GM18498 (cell line): ENCODE measurements at regions not wholly inside any gene's neighbourhood (a gene's known extent, or its start where the extent isn't known, plus 50 kb on each side); places are given as distances from the start of the nearest gene placed in this dataset.

Experiments
- ATAC-seq: cut with Tn5 transposase; IDR thresholded peaks from one replicate; pipeline ENCODE4 v1.9.1; 2021; ENCODE audit warnings: mild to moderate bottlenecking, moderate library complexity; ENCODE audit not compliant: unreplicated experiment

DNA sequence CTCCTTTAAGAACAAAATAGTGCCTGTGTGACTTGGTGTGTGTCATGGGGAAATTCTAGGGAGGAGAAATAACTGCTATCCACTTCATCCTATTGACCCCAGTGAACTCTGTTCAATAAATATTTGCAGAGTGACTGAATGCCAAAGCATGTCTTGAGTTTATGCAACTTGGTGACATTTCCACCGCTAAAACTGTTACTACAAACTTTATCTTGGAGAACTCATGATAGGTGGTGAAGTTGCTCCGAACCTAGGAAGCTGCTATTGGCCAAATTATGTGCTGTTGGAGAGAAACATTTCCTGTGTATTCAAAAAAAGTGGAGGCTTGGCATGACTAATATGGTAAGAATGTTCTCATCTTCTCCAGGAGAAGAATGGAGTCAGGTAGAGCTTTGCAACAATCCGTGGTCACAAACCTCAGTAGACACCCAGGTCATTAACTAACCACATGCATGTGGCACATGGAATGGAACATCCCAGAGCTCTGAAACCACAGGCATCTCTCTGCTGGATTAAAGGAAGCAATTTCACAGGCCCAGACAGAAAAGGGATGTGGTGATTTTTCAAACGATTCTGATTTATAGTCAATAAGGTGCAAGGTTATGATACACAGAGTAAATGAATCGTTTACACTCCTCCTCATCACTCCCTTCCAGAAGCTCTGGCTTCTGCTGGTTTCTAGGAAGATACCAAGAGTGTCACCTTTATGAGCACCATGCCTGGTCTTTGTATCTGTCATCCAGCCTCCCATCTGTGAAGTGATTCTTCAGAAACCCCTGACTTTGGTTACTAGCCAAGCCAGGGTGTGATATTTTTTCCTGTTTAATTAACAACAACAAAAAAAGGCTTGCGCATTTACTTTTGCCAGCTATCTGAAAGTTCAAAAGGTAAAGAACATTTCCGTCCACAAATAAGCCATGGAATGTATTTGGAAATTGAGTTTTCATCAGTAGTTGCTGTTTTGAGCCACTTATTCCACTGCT, 361.1 kb downstream of the TGFB2 start:
- ATAC-seq: no peak

DNA sequence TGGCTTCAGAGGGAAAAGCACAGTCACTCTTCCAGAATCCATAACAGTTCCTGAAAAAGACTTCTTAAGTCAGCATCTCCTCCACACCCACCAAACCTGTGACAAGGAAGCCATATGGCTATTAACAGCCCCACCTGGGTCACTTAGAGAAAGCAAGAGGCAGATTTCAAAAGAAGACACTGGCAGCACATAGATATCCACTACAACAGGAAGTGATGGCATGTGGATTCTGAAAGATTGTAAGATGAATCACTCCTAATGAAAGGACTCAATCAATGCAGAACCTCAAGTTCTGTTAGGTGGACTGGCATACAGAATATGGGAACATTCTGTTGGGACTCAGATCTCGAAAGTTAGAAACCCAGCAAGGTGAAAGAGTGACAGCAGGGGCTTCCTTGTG, 365.9 kb downstream of the TGFB2 start:
- no peak for ATAC-seq

DNA sequence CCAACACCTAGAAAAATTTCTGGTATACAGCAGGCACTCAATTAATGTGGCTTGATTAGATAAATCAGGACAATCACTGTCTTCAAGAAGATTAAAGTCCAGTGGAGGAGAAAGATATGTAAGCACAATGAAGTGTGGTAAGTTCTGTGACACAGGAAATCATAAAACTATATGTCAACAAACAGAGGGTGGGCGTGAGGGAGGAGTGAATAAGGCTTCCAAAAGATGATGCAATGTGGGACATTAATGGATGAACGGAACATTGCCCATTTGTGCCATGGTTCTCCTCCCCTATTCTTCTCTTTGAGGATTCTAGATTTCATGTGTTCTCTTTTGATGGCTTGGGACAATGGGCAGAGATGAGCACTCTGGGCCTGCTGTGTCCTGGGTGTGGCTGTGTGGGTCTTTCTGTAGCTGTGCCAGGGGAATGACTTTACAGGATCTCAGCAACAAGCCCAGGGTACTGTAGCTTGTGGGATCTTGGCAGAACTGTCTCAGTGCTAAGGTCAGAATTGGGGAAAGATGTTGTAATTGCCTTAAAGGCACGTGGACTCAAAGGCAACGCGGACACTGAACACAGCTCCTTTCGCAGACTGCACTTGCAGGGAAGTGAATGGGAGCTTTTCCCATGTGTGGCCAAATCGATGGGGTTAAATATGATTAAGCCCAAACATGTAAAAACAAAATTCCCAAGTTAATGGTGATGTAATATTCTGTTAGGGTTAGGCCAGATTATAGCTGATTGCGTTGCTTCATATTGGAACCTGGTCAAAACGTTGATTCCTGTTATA, 366.9 kb downstream of the TGFB2 start:
- no peak for ATAC-seq

DNA sequence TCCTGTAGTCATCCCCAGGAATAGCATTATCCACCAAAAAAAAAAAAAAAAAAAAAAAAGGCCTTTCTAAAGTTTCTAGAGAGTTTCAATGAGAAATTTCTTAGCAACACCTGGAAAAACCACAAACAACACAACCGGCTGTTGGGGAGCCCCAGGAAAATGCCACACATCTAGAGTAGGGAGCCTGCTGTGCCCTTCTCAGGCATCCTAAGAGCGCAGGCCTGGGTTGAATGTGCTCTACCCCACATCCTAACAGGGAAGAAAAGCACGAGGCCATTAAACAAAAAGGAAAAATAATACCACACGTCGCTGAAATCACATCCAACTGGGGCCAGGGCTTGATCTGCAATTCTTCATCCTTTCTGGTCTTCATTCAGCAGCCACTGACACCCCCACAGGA, 367.5 kb downstream of the TGFB2 start:
- no peak for ATAC-seq

DNA sequence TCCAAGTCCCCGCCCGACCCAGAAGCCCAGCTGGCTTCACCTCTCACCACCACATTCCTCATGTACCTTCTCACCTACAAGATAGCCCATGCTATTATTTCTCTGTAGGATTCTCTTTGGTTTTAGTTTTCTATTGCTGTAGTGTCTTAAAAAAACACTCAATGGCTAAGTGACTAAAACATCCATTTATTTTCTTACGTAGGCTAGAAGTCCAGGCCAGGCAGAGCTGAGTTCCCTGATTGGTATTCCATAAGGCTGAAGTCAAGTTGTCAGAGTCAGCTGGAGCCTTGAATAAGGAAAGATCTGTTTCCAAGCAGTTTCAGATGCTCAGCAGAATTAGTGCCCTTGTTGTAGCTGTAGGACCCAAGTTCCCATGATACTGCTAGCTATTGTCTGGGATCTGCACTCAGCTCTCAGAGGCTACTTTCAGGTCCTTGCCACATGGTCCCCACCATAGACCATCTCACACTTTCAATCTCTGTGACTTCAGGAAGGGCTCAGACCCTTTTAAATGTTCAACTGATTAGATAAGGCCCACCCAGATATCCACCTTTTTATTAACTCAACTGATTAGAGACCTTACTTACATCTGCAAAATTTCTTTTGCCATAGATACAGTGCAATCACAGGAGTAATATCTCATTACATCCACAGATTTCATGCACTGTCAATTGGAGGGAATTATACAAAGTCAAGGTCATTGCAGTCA, 371.0 kb downstream of the TGFB2 start:
- ATAC-seq: no peak

DNA sequence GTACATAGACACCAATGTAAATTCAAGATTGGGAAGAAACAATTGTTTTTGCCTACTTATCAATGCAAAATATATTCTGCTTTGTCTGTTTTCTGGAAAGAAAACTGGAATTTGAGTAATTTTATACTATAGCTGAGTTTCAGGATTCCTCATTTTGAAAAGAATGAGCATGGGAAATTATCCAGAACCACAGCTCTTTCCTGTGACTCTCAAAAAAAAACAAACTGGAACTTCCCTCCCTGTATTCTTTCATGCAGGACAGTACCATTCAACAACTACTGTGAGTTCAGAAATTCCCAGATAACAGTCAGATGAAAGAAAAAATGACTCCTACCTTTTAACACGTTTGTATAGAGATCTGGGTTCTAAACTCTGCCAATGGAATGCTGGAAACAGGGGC, 372.4 kb downstream of the TGFB2 start:
- no peak for ATAC-seq

DNA sequence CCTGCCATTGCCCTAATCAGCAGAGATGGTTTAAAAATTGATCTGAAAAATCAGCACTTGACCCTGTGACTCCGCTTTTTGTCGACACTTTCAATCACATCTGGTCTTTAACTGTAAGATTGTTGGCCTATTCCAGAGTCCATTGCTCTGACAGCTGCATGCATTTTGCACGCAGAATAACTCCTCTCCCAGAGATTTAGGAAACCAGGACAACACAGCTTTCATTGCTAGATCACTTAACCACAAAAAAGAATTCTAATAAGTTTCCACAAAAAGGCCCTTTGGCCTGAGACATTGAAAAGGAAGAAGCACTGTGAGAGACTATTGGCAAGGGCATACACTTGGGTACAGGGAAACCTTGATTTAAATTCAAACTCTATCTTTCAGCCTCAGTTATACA, 373.1 kb downstream of the TGFB2 start:
- no peak for ATAC-seq

DNA sequence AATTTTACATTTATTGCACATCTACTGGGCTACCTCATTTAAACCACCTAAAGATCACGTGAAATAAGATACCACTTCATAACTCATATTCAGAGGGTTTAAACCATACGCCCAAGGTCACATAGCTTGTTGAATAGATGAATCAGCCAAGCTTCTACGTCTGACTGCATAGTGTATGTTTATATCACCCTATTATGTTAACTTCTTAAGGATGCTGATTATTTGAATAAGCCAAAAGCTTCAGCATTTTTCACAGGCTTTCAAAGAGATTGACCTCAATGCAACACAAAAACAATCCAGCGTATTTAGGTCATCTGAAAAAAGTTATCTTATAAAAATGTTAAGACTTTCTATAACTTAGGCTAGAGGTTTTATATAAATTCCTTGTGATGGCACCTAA, 373.8 kb downstream of the TGFB2 start:
- ATAC-seq: no peak

DNA sequence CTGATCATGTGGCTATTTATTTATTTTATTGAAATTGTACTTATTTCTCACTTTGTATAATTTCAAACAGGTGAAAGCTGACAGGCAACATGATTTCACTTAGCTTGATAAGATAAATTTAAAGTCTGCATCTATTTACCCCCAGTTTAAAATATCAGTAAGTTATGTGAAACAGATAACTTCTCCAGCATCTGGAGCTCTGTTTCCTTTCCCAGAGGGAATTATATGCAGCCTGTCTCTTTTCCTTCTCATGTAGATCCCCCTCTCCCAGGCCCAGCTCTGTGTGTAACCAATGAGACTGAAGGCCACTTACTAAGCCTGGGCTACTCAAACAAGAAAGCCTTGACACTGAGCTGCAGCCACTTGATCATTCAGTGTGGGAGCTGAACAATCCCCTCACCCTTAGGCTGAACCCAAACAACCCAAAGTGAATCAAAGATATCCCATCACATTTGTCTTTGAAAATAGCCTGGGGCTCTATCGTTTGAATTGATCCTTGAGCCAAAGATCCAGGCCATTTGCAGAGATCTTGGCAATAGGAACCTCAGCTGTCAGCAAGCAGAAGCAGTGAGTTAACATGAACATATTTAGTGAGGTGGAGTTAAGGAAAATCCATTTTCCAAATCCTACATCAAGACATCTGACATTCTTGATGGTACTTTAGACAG, 383.9 kb downstream of the TGFB2 start:
- ATAC-seq: no peak

DNA sequence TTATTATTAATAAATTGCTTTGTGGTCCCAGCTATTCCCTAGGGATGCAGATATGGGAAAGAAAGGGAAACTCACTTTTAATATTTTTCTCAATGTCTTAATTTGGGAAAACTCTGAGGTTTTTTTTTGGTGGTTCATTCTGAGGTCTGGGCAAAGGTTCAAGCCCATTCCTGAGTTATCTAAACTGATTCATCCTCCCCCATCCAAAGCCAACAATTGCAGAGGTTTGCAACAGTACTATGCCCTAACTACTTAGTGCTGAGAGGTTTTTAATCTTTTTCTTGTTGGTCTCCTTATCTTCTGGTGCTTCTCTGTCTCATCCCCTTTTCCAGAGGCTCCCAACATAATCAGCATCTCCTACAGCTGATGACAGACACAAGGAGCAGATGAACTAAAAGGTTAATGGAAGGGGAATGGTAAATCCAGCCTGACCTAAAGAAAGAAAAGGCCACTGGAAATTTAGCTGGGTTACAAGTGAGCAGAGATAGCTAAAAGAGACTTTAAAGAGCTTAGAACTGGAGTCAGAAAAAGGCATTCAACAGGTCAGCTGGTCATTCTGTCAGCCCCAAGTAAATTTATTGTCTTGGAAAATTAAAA, 390.4 kb downstream of the TGFB2 start:
- ATAC-seq: no peak

DNA sequence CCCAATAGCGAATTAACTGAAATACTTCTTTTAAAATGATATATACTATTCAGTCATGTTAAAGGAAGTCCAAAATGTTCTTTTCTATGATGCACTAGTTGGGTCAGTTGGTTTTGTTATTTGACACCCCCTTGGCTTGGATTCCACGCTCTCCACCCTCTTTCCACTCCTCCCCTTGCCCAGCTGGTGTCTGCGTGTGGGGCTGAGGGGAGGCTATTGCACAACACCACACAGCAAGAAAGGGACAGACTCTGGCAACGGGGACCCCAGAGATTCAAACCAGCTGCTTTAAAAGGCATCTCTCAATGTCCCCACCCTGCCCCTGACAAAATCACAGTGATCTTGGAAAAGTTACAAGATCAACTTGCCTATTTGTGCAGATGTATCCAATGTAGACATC, 394.3 kb downstream of the TGFB2 start:
- ATAC-seq: no peak

DNA sequence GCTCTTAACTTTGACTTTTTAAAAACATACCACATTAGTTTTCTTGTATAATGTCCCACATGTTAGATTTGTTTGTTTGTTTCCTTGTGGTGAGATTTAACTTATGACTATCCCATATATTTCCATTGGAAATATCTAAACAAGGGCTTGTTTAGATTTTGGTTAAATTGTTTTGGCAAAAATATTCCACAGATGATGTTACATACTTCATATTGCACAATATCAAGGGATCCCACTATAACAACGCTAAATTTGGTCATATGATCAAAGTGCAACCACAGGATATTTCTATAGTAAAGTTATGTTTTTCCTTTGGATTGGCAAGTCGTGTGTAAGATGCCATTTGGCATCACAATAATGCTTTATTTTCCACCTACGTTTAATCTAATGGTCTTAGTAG, 396.7 kb downstream of the TGFB2 start:
- ATAC-seq: no peak

DNA sequence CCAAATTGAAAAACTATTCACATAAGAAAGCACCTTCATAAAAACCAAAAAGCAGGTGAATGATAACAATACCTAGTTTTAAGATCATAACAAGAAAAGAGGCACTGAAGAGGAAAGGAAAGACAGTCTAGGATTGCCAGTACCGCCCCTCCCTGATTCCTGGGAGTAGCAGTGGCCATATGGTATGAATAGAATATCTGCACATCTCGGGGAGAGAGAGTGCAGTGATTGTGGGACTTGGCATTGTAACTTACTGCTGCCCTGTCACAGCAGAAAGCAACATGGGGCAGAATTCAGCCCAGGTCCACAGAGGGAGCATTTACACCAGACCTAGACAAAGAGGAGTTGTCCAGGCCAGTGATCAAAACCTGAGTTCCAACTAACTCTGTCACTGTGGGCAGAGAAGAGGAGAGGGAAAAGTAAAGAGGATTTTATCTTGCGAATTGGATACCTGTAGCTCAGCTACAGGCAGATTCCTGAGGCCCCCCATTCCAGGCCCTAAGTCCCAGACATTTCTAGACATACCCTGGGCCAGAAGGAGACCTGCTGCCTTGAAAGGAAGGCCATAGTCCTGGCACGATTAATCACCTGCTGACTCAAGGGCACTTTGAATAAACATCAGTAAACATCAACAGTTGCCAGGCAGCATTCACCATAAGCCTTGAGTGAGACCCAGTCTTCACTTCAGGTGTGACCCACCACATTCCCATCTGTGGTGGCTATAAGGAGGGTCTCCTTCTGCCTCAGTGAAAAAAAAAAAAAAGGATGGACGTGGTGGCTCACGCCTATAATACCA, 397.5 kb downstream of the TGFB2 start:
- no peak for ATAC-seq

DNA sequence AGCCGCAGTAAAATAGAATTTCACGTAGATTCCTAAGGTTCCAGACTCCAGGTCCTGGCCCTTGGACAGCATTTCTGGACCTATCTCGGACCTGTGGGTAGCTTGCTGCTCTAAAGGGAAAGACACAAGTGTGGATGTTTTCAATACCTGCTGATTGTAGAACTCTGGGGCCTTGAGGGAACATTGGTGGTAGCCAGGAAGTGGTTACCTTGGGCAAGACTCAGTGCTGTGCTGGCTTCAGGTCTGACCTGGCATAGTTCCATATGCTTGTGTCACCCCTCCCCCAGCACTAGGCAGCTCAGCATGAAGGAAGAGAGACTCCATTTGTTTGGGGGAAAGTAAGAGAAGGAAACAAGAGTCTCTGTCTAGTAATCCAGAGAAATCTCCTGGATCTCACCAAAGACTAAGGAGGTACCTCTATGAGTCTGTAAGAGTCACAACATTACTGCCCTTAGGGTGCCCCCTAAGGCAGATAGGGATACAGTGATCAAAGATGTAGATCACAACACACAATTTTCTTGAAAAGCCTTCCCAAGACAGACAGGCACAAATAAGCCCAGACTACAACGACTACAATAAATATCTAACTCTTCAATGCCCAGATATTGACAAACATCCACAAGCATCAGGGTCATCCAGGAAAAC, 398.8 kb downstream of the TGFB2 start:
- peak; percentile 50 for ATAC-seq

DNA sequence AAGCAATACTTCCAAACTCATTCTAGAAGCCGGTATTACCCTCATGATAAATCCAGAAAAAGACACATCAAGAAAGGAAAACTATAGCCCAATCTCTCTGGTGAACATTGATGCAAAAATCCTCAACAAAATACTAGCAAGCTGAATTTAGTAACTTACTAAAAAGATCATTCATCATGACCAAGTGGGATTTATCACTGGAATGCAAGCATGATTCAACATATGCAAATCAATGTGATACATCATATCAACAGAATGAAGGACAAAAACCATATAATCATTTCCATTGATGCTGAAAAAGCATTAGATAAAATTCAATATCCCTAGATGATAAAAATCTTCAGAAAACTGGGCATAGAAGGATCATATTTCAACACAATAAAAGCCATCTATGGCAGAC, 402.9 kb downstream of the TGFB2 start:
- no peak for ATAC-seq

DNA sequence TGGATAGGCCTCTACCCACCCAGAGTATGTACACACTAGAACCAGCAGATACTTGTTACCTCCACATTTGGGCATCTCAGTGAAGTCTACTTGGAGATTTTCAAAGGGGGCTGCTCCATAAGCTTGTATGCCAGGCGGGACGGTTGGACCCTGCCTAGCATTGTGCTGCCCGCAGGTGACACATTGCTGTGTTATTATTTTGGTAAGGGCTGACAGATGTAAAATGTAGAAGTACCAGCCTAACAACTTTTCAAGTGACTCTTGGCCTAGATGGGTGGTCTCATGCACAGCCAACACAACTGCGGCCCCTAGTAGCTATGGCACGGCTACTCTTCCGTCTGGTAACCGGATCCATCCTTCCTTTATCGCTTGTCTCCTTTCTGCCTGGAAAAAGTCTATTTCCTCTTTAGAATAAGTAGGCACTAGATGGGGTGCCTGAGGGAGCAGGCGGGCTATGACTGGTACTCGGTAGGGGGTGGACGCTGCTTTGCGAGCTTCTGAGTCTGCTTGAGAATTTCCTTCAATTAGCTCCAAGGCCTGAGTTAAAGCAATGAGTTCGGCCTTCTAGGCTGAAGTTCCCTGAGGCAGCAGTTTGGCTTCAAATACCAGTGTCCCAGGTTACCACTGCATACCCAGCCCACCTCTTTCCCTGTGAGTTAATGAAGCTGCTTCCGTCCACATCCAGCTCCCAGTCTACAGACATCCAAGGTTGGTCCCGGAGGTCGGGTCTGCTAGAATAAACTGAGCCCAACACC, 405.3 kb downstream of the TGFB2 start:
- no peak for ATAC-seq

DNA sequence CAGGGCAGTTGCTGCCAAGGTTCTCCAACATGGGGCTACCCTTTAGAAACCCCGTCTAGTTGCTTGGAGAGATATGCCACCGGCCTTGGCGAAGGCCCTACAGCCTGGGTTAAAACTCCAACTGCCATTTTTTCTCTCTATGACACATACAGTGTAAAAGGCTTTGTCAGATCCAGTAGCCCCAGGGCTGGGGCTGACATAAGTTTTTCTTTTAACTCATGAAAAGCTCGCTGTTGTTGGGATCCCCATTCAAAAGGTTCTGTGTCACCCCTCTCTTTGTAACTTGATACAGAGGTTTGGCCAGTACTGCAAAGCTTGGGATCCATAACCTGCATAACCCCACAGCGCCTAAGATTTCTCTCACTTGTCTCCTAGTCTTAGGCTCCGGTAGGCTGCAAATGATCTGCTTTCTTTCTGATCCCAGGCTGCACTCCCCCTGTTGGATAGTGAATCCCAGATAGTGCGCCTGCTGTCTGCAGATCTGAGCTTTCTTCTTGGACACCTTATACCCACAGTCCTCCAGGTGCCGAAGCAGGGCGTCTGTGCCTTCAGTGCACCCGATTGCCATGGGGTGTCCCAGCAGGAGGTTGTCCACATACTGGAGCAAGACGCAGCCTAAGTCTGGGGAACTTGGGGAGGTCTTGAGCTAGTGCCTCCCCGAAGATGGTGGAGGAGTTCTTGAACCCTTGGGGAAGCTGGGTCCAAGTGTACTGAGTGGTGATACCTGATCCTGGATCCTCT, 406.2 kb downstream of the TGFB2 start:
- ATAC-seq: no peak

DNA sequence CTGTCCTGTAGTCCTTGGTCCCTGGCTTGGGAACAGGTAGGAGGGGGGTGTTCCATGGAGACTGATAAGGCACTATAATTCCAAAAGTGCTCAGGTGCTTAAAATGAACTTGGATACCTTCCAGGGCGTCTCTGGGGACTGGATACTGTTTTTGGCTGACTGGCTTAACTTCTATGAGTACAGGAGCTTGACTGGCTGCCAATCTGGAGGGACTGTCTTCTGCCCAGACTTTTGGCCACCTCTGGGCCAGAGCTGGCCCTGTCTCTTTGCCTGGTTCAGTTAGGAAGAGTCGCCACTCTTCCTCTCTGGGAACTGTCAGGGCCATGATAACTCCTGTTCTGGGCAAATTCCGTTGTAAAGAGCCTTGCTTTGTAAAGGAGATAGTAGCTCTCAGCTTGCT, 407.0 kb downstream of the TGFB2 start:
- ATAC-seq: no peak
